Skeletal muscle tissue (tissue), 3 donors: ENCODE measurements at regions not wholly inside any gene's neighbourhood (a gene's known extent, or its start where the extent isn't known, plus 50 kb on each side); places are given as distances from the start of the nearest gene placed in this dataset.

Experiments used
- H3K27ac ChIP-seq: one replicate; pipeline ENCODE4 v1.7.0; 2013; ENCODE audit warnings: mild to moderate bottlenecking, low read depth, low read length, inconsistent platforms
- H3K27me3 ChIP-seq, 3 donors: one replicate each; pipeline ENCODE4 v1.7.0; 2013; ENCODE audit warnings: low read length in 3 of 3; ENCODE audit not compliant: control insufficient read depth in 3 of 3, insufficient read depth in 3 of 3
- H3K36me3 ChIP-seq, 3 donors: one replicate each; pipeline ENCODE4 v1.7.0; 2013; ENCODE audit warnings: low read length in 3 of 3; ENCODE audit not compliant: control insufficient read depth in 3 of 3, insufficient read depth in 3 of 3
- H3K4me1 ChIP-seq, 3 donors: one replicate each; pipeline ENCODE4 v1.7.0; 2013; ENCODE audit warnings: low read length in 3 of 3, mild to moderate bottlenecking in 3 of 3; ENCODE audit not compliant: control insufficient read depth in 3 of 3, insufficient read depth in 3 of 3
- H3K4me3 ChIP-seq, 3 donors: one replicate each; pipeline ENCODE4 v1.7.0; 2013; ENCODE audit warnings: low read length in 3 of 3
- H3K9ac ChIP-seq, 3 donors: one replicate each; pipeline ENCODE4 v1.7.0; 2013; ENCODE audit warnings: low read length in 3 of 3, mild to moderate bottlenecking in 3 of 3, moderate library complexity in 2 of 3, low read depth in 1 of 3
- H3K9me3 ChIP-seq, 3 donors: one replicate each; pipeline ENCODE4 v1.7.0; 2013; ENCODE audit warnings: low read length in 3 of 3; ENCODE audit not compliant: control insufficient read depth in 3 of 3
- donor health status: Osteomylitis.

- H3K4me3 ChIP-seq: no peak overlapping the region
Observed at GRCh38 chr7:18174996-18175395, 147.3 kb upstream of the PRPS1L1 start.

GRCh38 chr7:18175801-18176450, 148.3 kb upstream of the PRPS1L1 start:
- H3K9ac ChIP-seq: no peak overlapping the region
- no peaks in the 10 kb centered on the region for H3K4me1 ChIP-seq
- H3K36me3 ChIP-seq: no peaks in the 10 kb centered on the region
- H3K9me3 ChIP-seq: no peaks in the 10 kb centered on the region
- no peaks in the 10 kb centered on the region for H3K27me3 ChIP-seq
- no peak overlapping the region for H3K4me3 ChIP-seq
- no peak overlapping the region for H3K27ac ChIP-seq

More at GRCh38 chr7:18174996-18175395, 147.3 kb upstream of the PRPS1L1 start:
- Histone ChIP-seq H3K27me3 (no peaks in the 10 kb centered on the region), H3K36me3 (no peaks in the 10 kb centered on the region), H3K4me1 (no peaks in the 10 kb centered on the region), H3K9ac (no peak overlapping the region), H3K27ac (no peak overlapping the region), H3K9me3 (no peaks in the 10 kb centered on the region)

GRCh38 chr7:18177129-18177814, 149.6 kb upstream of the PRPS1L1 start:
- Histone ChIP-seq H3K27ac (no peak overlapping the region), H3K4me1 (no peaks in the 10 kb centered on the region), H3K9me3 (no peaks in the 10 kb centered on the region), H3K36me3 (no peaks in the 10 kb centered on the region), H3K27me3 (no peaks in the 10 kb centered on the region), H3K4me3 (no peak overlapping the region), H3K9ac (no peak overlapping the region)

- Histone ChIP-seq H3K9ac (no peak overlapping the region), H3K36me3 (no peaks in the 10 kb centered on the region), H3K4me3 (no peak overlapping the region), H3K9me3 (no peaks in the 10 kb centered on the region), H3K4me1 (no peaks in the 10 kb centered on the region), H3K27ac (no peak overlapping the region), H3K27me3 (no peaks in the 10 kb centered on the region)
Observed at GRCh38 chr7:18177815-18178660, 150.4 kb upstream of the PRPS1L1 start.

GRCh38 chr7:18179093-18179492, 151.4 kb upstream of the PRPS1L1 start:
- H3K9ac ChIP-seq: no peak overlapping the region
- no peak overlapping the region for H3K27ac ChIP-seq
- H3K9me3 ChIP-seq: no peaks in the 10 kb centered on the region
- no peaks in the 10 kb centered on the region for H3K27me3 ChIP-seq
- H3K4me1 ChIP-seq: no peaks in the 10 kb centered on the region
- no peak overlapping the region for H3K4me3 ChIP-seq
- H3K36me3 ChIP-seq: no peaks in the 10 kb centered on the region

GRCh38 chr7:18180685-18181084, 153.0 kb upstream of the PRPS1L1 start:
- Histone ChIP-seq H3K9ac (no peak overlapping the region), H3K4me1 (no peaks in the 10 kb centered on the region), H3K9me3 (no peaks in the 10 kb centered on the region), H3K27me3 (no peaks in the 10 kb centered on the region), H3K27ac (no peak overlapping the region), H3K4me3 (no peak overlapping the region), H3K36me3 (no peaks in the 10 kb centered on the region)

GRCh38 chr7:18189500-18190126, 162.0 kb upstream of the PRPS1L1 start:
- H3K36me3 ChIP-seq: no peaks in the 10 kb centered on the region
- H3K4me1 ChIP-seq: no peaks in the 10 kb centered on the region
- H3K9me3 ChIP-seq: no peaks in the 10 kb centered on the region
- no peaks in the 10 kb centered on the region for H3K27me3 ChIP-seq
- no peak overlapping the region for H3K27ac ChIP-seq
- H3K9ac ChIP-seq: no peak overlapping the region
- no peak overlapping the region for H3K4me3 ChIP-seq

GRCh38 chr7:18191341-18191740, 163.7 kb upstream of the PRPS1L1 start:
- no peak overlapping the region for H3K27ac ChIP-seq
- no peaks in the 10 kb centered on the region for H3K9me3 ChIP-seq
- H3K9ac ChIP-seq: no peak overlapping the region
- H3K36me3 ChIP-seq: no peaks in the 10 kb centered on the region
- H3K4me3 ChIP-seq: no peak overlapping the region
- H3K4me1 ChIP-seq: no peaks in the 10 kb centered on the region
- H3K27me3 ChIP-seq: no peaks in the 10 kb centered on the region

GRCh38 chr7:18191862-18192625, 164.4 kb upstream of the PRPS1L1 start:
- no peaks in the 10 kb centered on the region for H3K9me3 ChIP-seq
- H3K27ac ChIP-seq: no peak overlapping the region
- H3K9ac ChIP-seq: no peak overlapping the region
- H3K4me3 ChIP-seq: no peak overlapping the region
- H3K4me1 ChIP-seq: no peaks in the 10 kb centered on the region
- no peaks in the 10 kb centered on the region for H3K36me3 ChIP-seq
- H3K27me3 ChIP-seq: no peaks in the 10 kb centered on the region
